Endothelial cell of umbilical vein (primary cell): ENCODE measurements at regions not wholly inside any gene's neighbourhood (a gene's known extent, or its start where the extent isn't known, plus 50 kb on each side); places are given as distances from the start of the nearest gene placed in this dataset.

Experiments used
- CTCF ChIP-seq, 2 donors: IDR thresholded peaks; 1 replicate in 1 of 2; 2 replicates in 1 of 2; pipeline ENCODE4 v1.5.1; 2011; ENCODE audit warnings: low read length in 2 of 2, mild to moderate bottlenecking in 2 of 2, moderate library complexity in 2 of 2, control low read depth in 1 of 2, inconsistent platforms in 1 of 2, low read depth in 1 of 2; ENCODE audit not compliant: insufficient read depth in 1 of 2; ENCODE audit errors: extremely low read depth in 1 of 2
- EZH2 ChIP-seq: IDR thresholded peaks from 2 replicates; pipeline ENCODE4 v1.6.1; 2012; ENCODE audit warnings: borderline replicate concordance, low read depth, mild to moderate bottlenecking, moderate library complexity, low read length, inconsistent platforms; ENCODE audit not compliant: severe bottlenecking
- FOS ChIP-seq: IDR thresholded peaks from 2 replicates; pipeline ENCODE4 v1.6.1; 2011; ENCODE audit warnings: mild to moderate bottlenecking, low read length, moderate library complexity, borderline replicate concordance; ENCODE audit not compliant: insufficient read depth
- MAX ChIP-seq: IDR thresholded peaks from 2 replicates; pipeline ENCODE4 v1.6.1; 2011; ENCODE audit not compliant: insufficient read depth, insufficient read length
- POLR2A ChIP-seq: IDR thresholded peaks from 2 replicates; pipeline ENCODE4 v1.6.1; 2012; ENCODE audit warnings: low read depth, mild to moderate bottlenecking, control low read depth, low read length
- POLR2AphosphoS5 ChIP-seq: IDR thresholded peaks from 2 replicates; pipeline ENCODE4 v1.6.1; 2012; ENCODE audit warnings: low read depth, mild to moderate bottlenecking, control low read depth, low read length, moderate library complexity; ENCODE audit not compliant: insufficient read depth

GRCh38 chr2:63668466-63668865 is 79.7 kb downstream of the MDH1 start:
- TF ChIP-seq CTCF (IDR thresholded peaks at IDR 0.05; ENCODE audit: extremely low read depth in 1 of 2, insufficient read depth in 1 of 2, low read depth in 1 of 2, low read length in 2 of 2) (no peak), EZH2 (no peak), POLR2AphosphoS5 (no peak), FOS (no peak), POLR2A (no peak), MAX (no peak)
